PC-9 (cell line): ENCODE measurements at regions not wholly inside any gene's neighbourhood (a gene's known extent, or its start where the extent isn't known, plus 50 kb on each side); places are given as distances from the start of the nearest gene placed in this dataset.

ENCODE experiments used
- BruUV-seq: library from RNA; stranded (reverse); fragments of 400-500 nt; replicated peaks from 2 replicates; lab custom pipeline; 2021; lab: Mats Ljungman, UMichigan
- CTCF ChIA-PET: fragments of 300-600 bp; sonication (Branson Sonifier 250); formaldehyde crosslinking; loops from one replicate; lab custom pipeline; 2022; ENCODE audit warnings: antibody characterized with exemption; lab: Charles Lee
- POLR2A ChIA-PET: fragments of 300-600 bp; sonication (Branson Sonifier 250); formaldehyde crosslinking; loops from one replicate; lab custom pipeline; 2022; ENCODE audit warnings: antibody characterized with exemption; ENCODE audit not compliant: unreplicated experiment; lab: Charles Lee
- DNase-seq, 2 experiments: peaks; one replicate each; pipeline versions ENCODE4 v3.0.0 to v3.0.0-alpha.2; 2015 to 2022; ENCODE audit warnings: mixed read lengths in 1 of 2
- H2AFZ ChIP-seq: fragments of 200-600 bp; sonication (generic); 2 replicates; pipeline ENCODE4 v1.8.1; 2017; ENCODE audit warnings: antibody characterized with exemption
- H3F3A ChIP-seq: fragments of 200-600 bp; sonication (generic); 2 replicates; pipeline ENCODE4 v1.8.1; 2017; ENCODE audit warnings: antibody characterized with exemption, mild to moderate bottlenecking, low read depth; ENCODE audit not compliant: insufficient read depth
- H3K27ac ChIP-seq: fragments of 200-600 bp; sonication (generic); 2 replicates; pipeline ENCODE4 v1.6.1; 2016; ENCODE audit warnings: mixed run types
- H3K27me3 ChIP-seq: fragments of 200-600 bp; sonication (generic); 2 replicates; pipeline ENCODE4 v1.6.1; 2016; ENCODE audit warnings: low read depth, mixed run types; ENCODE audit not compliant: insufficient read depth
- H3K36me3 ChIP-seq: fragments of 200-600 bp; sonication (generic); 2 replicates; pipeline ENCODE4 v1.6.1; 2016; ENCODE audit warnings: low read depth, mixed run types
- H3K4me1 ChIP-seq: fragments of 200-600 bp; sonication (generic); replicated peaks from 2 replicates; pipeline ENCODE4 v1.6.1; 2016; ENCODE audit warnings: mixed run types; ENCODE audit not compliant: insufficient read depth
- H3K4me2 ChIP-seq: fragments of 200-600 bp; sonication (generic); 2 replicates; pipeline ENCODE4 v1.6.1; 2017; ENCODE audit warnings: mixed run types
- H3K4me3 ChIP-seq: fragments of 200-600 bp; sonication (generic); 2 replicates; pipeline ENCODE4 v1.6.1; 2016; ENCODE audit warnings: mixed run types
- H3K79me2 ChIP-seq: fragments of 200-600 bp; sonication (generic); 2 replicates; pipeline ENCODE4 v1.6.1; 2017; ENCODE audit warnings: low read depth, mixed run types
- H3K9me2 ChIP-seq: fragments of 200-600 bp; sonication (generic); 2 replicates; pipeline ENCODE4 v1.8.1; 2017; ENCODE audit warnings: mild to moderate bottlenecking; ENCODE audit not compliant: insufficient read depth
- H3K9me3 ChIP-seq: fragments of 200-600 bp; sonication (generic); 2 replicates; pipeline ENCODE4 v1.8.1; 2016; ENCODE audit warnings: low read depth; ENCODE audit not compliant: insufficient read depth
- H4K20me1 ChIP-seq: fragments of 200-600 bp; sonication (generic); 2 replicates; pipeline ENCODE4 v1.8.1; 2017; ENCODE audit not compliant: insufficient read depth
- EZH2 ChIP-seq: fragments of 200-600 bp; sonication (generic); IDR thresholded peaks from 2 replicates; pipeline ENCODE4 v1.8.0; 2017; ENCODE audit warnings: antibody characterized with exemption, low read depth
- intact Hi-C: fragments of 100-400 bp; cut with micrococcal nuclease; formaldehyde crosslinking; loops from one replicate; pipeline ENCODE4 v1.10.0; 2022; ENCODE audit not compliant: unreplicated experiment
- TF ChIP-seq, protein P1 (sequence below): fragments of 200-600 bp; sonication (generic); conservative IDR thresholded peaks from 2 replicates; pipeline ENCODE4 v1.6.1; 2017; ENCODE audit warnings: mixed run types, antibody characterized with exemption, mild to moderate bottlenecking, moderate library complexity

DNA sequence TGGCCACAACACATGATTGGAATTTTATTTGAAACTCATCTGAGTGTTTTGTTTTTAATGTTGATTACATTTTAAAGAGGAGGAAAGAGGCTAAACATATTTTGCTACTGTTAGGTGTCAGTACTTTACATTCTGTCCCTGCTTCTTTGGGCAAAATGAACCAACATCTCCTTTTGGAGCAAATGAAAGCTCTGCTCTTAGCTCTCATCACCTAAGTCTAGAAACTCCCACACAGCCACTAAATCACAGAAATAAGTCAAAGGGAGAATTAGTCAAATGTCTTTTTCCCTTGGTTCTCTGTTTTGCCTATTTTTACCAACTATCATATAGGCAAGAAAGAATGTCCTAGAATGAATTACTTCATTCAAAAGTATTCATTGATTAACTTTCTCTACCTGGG, 666.8 kb downstream of the RNF144A start:
- no peak overlapping the region for H3K27ac ChIP-seq
- H3K36me3 ChIP-seq = no peaks in the 10 kb centered on the region
- no peaks in the 10 kb centered on the region for H3K27me3 ChIP-seq
- no peak overlapping the region for H3K4me3 ChIP-seq
- no peaks in the 10 kb centered on the region; the same call in 1 of the 2 replicates for H4K20me1 ChIP-seq
- no peaks in the 10 kb centered on the region for H3K79me2 ChIP-seq
- intact Hi-C loops = no loop called here
- TF ChIP-seq EZH2 = no peak
- no peak overlapping the region for H2AFZ ChIP-seq
- no peaks in the 10 kb centered on the region for H3K9me2 ChIP-seq
- no peak overlapping the region for H3K4me2 ChIP-seq
- no peaks in the 10 kb centered on the region for H3K9me3 ChIP-seq
- no TSS peak for BruUV-seq
- H3F3A ChIP-seq = no peaks in the 10 kb centered on the region
- H3K4me1 ChIP-seq = no peaks in the 10 kb centered on the region
- POLR2A ChIA-PET = no interaction called here
- no peak for DNase-seq
- CTCF ChIA-PET = no interaction called here

DNA sequence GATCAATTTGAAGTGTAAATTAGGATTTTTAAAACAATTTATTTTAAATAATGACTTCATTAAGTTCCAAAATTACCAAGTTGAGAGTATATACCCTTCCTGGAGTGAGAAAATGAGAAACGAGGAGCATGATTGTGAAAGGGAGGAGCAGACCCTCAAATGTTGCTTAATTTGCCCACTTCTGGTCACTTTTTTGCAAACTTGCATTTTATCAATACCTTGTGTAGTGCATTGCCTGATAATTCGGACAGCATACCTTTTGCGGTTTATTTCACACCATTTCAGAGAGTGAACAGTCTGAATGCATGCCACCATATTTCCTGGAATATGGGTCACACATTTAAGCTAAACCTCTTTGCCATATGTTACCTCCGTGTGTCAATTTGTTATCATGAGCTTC, 669.7 kb downstream of the RNF144A start:
- ChIA-PET CTCF (no interaction called here), POLR2A (no interaction called here)
- H3F3A ChIP-seq = no peaks in the 10 kb centered on the region
- no peaks in the 10 kb centered on the region for H4K20me1 ChIP-seq
- H3K9me2 ChIP-seq = no peaks in the 10 kb centered on the region
- DNase-seq = no peak
- no peaks in the 10 kb centered on the region for H3K9me3 ChIP-seq
- H3K4me2 ChIP-seq = no peak overlapping the region
- no peaks in the 10 kb centered on the region for H3K4me1 ChIP-seq
- no TSS peak for BruUV-seq
- H3K27ac ChIP-seq = no peak overlapping the region
- H3K79me2 ChIP-seq = no peaks in the 10 kb centered on the region
- no peaks in the 10 kb centered on the region for H3K36me3 ChIP-seq
- intact Hi-C loops = no loop called here
- H3K27me3 ChIP-seq = no peaks in the 10 kb centered on the region
- TF ChIP-seq, protein P1, sequence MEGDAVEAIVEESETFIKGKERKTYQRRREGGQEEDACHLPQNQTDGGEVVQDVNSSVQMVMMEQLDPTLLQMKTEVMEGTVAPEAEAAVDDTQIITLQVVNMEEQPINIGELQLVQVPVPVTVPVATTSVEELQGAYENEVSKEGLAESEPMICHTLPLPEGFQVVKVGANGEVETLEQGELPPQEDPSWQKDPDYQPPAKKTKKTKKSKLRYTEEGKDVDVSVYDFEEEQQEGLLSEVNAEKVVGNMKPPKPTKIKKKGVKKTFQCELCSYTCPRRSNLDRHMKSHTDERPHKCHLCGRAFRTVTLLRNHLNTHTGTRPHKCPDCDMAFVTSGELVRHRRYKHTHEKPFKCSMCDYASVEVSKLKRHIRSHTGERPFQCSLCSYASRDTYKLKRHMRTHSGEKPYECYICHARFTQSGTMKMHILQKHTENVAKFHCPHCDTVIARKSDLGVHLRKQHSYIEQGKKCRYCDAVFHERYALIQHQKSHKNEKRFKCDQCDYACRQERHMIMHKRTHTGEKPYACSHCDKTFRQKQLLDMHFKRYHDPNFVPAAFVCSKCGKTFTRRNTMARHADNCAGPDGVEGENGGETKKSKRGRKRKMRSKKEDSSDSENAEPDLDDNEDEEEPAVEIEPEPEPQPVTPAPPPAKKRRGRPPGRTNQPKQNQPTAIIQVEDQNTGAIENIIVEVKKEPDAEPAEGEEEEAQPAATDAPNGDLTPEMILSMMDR = no peak
- no peak for TF ChIP-seq EZH2
- no peak overlapping the region for H3K4me3 ChIP-seq
- no peak overlapping the region for H2AFZ ChIP-seq

DNA sequence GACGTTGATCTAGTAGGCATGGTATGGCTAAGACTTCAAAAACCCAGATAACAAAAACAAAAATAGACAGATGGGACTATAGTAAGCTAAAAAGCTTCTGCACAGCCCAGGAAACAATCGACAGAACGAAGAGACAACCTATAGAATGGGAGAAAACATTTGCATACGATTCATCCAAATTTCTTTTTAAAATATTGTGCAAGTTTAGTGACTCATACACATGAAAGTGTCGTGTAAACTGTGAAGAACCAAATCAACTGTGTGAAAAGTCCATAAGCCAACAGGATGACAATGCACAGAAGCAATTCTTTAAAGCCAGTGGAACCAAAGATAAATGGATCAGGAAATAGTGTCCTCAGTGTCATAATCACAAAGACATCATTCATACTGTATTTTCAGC, 671.1 kb downstream of the RNF144A start:
- Histone ChIP-seq H3F3A (no peaks in the 10 kb centered on the region), H4K20me1 (no peaks in the 10 kb centered on the region), H3K9me3 (no peaks in the 10 kb centered on the region), H3K4me1 (no peaks in the 10 kb centered on the region), H3K4me2 (no peak overlapping the region), H3K4me3 (no peak overlapping the region), H2AFZ (no peak overlapping the region), H3K9me2 (no peaks in the 10 kb centered on the region), H3K27ac (no peak overlapping the region), H3K36me3 (no peaks in the 10 kb centered on the region), H3K79me2 (no peaks in the 10 kb centered on the region), H3K27me3 (no peaks in the 10 kb centered on the region)
- ChIA-PET CTCF (no interaction called here), POLR2A (no interaction called here)
- DNase-seq = no peak
- TF ChIP-seq EZH2 = no peak
- TF ChIP-seq, protein P1 = no peak
- no TSS peak for BruUV-seq
- intact Hi-C loops = no loop called here

DNA sequence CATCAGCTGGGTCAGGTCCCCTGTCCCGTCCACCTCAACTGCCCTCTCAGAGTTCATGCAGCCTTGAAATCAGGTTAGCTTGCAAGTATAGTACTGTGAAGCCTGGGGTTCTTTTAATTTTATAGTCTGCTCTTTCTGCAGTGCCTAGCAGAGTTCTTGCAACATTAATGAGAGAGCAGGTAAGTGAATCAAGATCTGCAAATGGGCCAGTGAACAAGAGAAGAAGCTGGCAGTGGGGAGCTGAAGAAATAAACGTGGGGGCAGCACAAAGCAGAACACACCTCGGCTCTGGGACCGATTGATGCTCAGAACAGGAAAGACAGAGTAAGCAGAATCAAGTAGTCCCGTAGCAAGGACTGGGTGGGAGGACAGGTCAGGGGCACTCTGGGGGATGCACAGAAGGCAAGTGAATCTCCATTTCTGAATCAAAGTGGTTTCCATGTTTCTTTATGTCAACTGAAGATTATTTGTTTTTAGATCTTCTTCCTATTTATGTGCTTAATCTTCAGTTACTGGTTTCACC, 675.5 kb downstream of the RNF144A start:
- H3F3A ChIP-seq = no peaks in the 10 kb centered on the region
- no peaks in the 10 kb centered on the region for H4K20me1 ChIP-seq
- TF ChIP-seq EZH2 = no peak
- TF ChIP-seq, protein P1 = no peak
- no peaks in the 10 kb centered on the region for H3K4me1 ChIP-seq
- DNase-seq = no peak
- no peaks in the 10 kb centered on the region for H3K9me2 ChIP-seq
- CTCF ChIA-PET = no interaction called here
- intact Hi-C loops = no loop called here
- 0 out of 2 replicates have a peak, but pooled peaks cover 13% of the 10 kb centered on the region for H3K27me3 ChIP-seq
- POLR2A ChIA-PET = no interaction called here
- H3K79me2 ChIP-seq = no peaks in the 10 kb centered on the region
- no peak overlapping the region for H3K4me3 ChIP-seq
- no TSS peak for BruUV-seq
- H3K9me3 ChIP-seq = no peaks in the 10 kb centered on the region
- no peak overlapping the region for H3K27ac ChIP-seq
- H3K4me2 ChIP-seq = no peak overlapping the region
- no peaks in the 10 kb centered on the region for H3K36me3 ChIP-seq
- no peak overlapping the region for H2AFZ ChIP-seq
